WERI-Rb-1 (cell line): ENCODE measurements at regions not wholly inside any gene's neighbourhood (a gene's known extent, or its start where the extent isn't known, plus 50 kb on each side); places are given as distances from the start of the nearest gene placed in this dataset.

Experiments used
- DNase-seq: peaks from one replicate; pipeline ENCODE4 v3.0.0-alpha.2; 2020
- H3K27ac ChIP-seq: fragments of 250-450 bp; sonication (Bioruptor Pico); 2 replicates; pipeline ENCODE4 v1.5.1; 2020; ENCODE audit warnings: mild to moderate bottlenecking, moderate library complexity
- H3K27me3 ChIP-seq: fragments of 250-450 bp; sonication (Bioruptor Pico); 2 replicates; pipeline ENCODE4 v1.5.1; 2021; ENCODE audit warnings: mild to moderate bottlenecking, low read depth, moderate library complexity; ENCODE audit not compliant: insufficient read depth, severe bottlenecking
- H3K36me3 ChIP-seq: fragments of 250-450 bp; sonication (Bioruptor Pico); 2 replicates; pipeline ENCODE4 v1.5.1; 2020; ENCODE audit warnings: mild to moderate bottlenecking, moderate library complexity
- H3K4me3 ChIP-seq: 2 replicates; pipeline ENCODE4 v1.5.1; 2011; ENCODE audit warnings: low read depth, mild to moderate bottlenecking, control low read depth, low read length
- H3K9me3 ChIP-seq: fragments of 250-450 bp; sonication (Bioruptor Pico); 2 replicates; pipeline ENCODE4 v1.5.1; 2021; ENCODE audit warnings: mild to moderate bottlenecking, moderate library complexity; ENCODE audit not compliant: severe bottlenecking
- CTCF ChIP-seq: IDR thresholded peaks from 2 replicates; pipeline ENCODE4 v1.5.1; 2011; ENCODE audit warnings: low read depth, mild to moderate bottlenecking, control low read depth, inconsistent platforms, low read length

GRCh38 chr4:125043486-125043885, 271.3 kb upstream of the FAT4 start:
- H3K36me3 ChIP-seq: no peaks in the 10 kb centered on the region
- H3K9me3 ChIP-seq: no peaks in the 10 kb centered on the region
- no peak for TF ChIP-seq CTCF
- H3K27me3 ChIP-seq: no peaks in the 10 kb centered on the region
- no peak overlapping the region for H3K27ac ChIP-seq
- no peak for DNase-seq
- no peak overlapping the region for H3K4me3 ChIP-seq

- TF ChIP-seq CTCF: no peak
- Histone ChIP-seq H3K9me3 (no peaks in the 10 kb centered on the region), H3K27ac (no peak overlapping the region), H3K4me3 (no peak overlapping the region), H3K36me3 (no peaks in the 10 kb centered on the region), H3K27me3 (no peaks in the 10 kb centered on the region)
- DNase-seq: peak; percentile 38
These were observed 272.7 kb upstream of the FAT4 start for GRCh38 chr4:125042041-125042440.

- H3K4me3 ChIP-seq: no peak overlapping the region
- H3K27me3 ChIP-seq: no peaks in the 10 kb centered on the region
- no peak for TF ChIP-seq CTCF
- no peak overlapping the region for H3K27ac ChIP-seq
- H3K36me3 ChIP-seq: no peaks in the 10 kb centered on the region
- no peaks in the 10 kb centered on the region for H3K9me3 ChIP-seq
- DNase-seq: no peak
These were observed 273.3 kb upstream of the FAT4 start for GRCh38 chr4:125041372-125041930.

- DNase-seq: no peak
- H3K9me3 ChIP-seq: no peaks in the 10 kb centered on the region
- TF ChIP-seq CTCF: no peak
These were observed 275.2 kb upstream of the FAT4 start for GRCh38 chr4:125039550-125039949.

GRCh38 chr4:125022855-125023501, 291.8 kb upstream of the FAT4 start:
- Histone ChIP-seq H3K27me3 (no peaks in the 10 kb centered on the region), H3K4me3 (no peak overlapping the region), H3K9me3 (no peaks in the 10 kb centered on the region), H3K27ac (no peak overlapping the region), H3K36me3 (no peaks in the 10 kb centered on the region)
- DNase-seq: no peak
- no peak for TF ChIP-seq CTCF

More at GRCh38 chr4:125039550-125039949, 275.2 kb upstream of the FAT4 start:
- no peak overlapping the region for H3K4me3 ChIP-seq
- no peaks in the 10 kb centered on the region for H3K36me3 ChIP-seq
- H3K27me3 ChIP-seq: no peaks in the 10 kb centered on the region
- H3K27ac ChIP-seq: no peak overlapping the region

DNA sequence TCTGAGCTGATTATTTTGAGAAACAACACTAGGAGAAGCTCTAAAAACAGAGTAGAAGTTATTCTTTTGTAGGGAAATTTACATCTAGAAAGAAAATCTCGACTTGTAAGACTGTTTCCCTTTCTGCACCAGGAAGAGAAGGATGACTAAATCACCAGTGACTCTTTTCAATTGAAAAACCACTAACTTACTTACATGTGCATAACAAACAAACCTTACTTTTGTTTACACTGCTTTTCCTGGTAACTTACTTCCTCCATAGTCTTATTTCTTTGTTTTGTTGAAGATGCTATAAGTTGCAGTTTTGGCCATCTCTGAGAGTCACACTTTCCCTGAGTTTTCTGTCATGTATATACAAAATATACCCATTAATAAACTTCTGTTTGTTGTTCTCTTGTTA, 293.6 kb upstream of the FAT4 start:
- no peaks in the 10 kb centered on the region for H3K9me3 ChIP-seq
- H3K36me3 ChIP-seq: no peaks in the 10 kb centered on the region
- H3K4me3 ChIP-seq: no peak overlapping the region
- H3K27ac ChIP-seq: no peak overlapping the region
- H3K27me3 ChIP-seq: no peaks in the 10 kb centered on the region
- no peak for TF ChIP-seq CTCF
- DNase-seq: no peak
